ENCODE measurements at regions not wholly inside any gene's neighbourhood (a gene's known extent, or its start where the extent isn't known, plus 50 kb on each side); places are given as distances from the start of the nearest gene placed in this dataset.

- DNase-seq (ENCODE audit: low read depth in 2 of 3, low spot score in 1 of 3), result no peak
Measured at GRCh38 chr1:29671446-29672356, 435.4 kb downstream of the PTPRU start.

GRCh38 chr1:29670752-29671151, 434.4 kb downstream of the PTPRU start:
- no peak for DNase-seq (ENCODE audit: low read depth in 2 of 3, low spot score in 1 of 3)

GRCh38 chr1:29669912-29670311, 433.6 kb downstream of the PTPRU start:
- DNase-seq (ENCODE audit: low read depth in 2 of 3, low spot score in 1 of 3), result no peak

- no peak for DNase-seq (ENCODE audit: low read depth in 2 of 3, low spot score in 1 of 3)
Measured at GRCh38 chr1:29669158-29669871, 433.0 kb downstream of the PTPRU start.

GRCh38 chr1:29668551-29669157, 432.3 kb downstream of the PTPRU start:
- no peak for DNase-seq (ENCODE audit: low read depth in 2 of 3, low spot score in 1 of 3)

- DNase-seq (ENCODE audit: low read depth in 2 of 3, low spot score in 1 of 3), result no peak
Measured at GRCh38 chr1:29667951-29668350, 431.6 kb downstream of the PTPRU start.

GRCh38 chr1:29664711-29665110, 428.4 kb downstream of the PTPRU start:
- DNase-seq (ENCODE audit: low read depth in 2 of 3, low spot score in 1 of 3), result no peak

- no peak for DNase-seq (ENCODE audit: low read depth in 2 of 3, low spot score in 1 of 3)
Measured at GRCh38 chr1:29658688-29659087, 422.4 kb downstream of the PTPRU start.

GRCh38 chr1:29657816-29658215, 421.5 kb downstream of the PTPRU start:
- no peak for DNase-seq (ENCODE audit: low read depth in 2 of 3, low spot score in 1 of 3)

GRCh38 chr1:29655945-29656850, 419.9 kb downstream of the PTPRU start:
- DNase-seq (ENCODE audit: low read depth in 2 of 3, low spot score in 1 of 3), result no peak

- no peak for DNase-seq (ENCODE audit: low read depth in 2 of 3, low spot score in 1 of 3)
Measured at GRCh38 chr1:29655145-29655544, 418.8 kb downstream of the PTPRU start.

- DNase-seq (ENCODE audit: low read depth in 2 of 3, low spot score in 1 of 3), result no peak
Measured at GRCh38 chr1:29653886-29654450, 417.6 kb downstream of the PTPRU start.

- no peak for DNase-seq (ENCODE audit: low read depth in 2 of 3, low spot score in 1 of 3)
Measured at GRCh38 chr1:29653034-29653810, 416.9 kb downstream of the PTPRU start.

- no peak for DNase-seq (ENCODE audit: low read depth in 2 of 3, low spot score in 1 of 3)
Measured at GRCh38 chr1:29651684-29652665, 415.7 kb downstream of the PTPRU start.

GRCh38 chr1:29651246-29651645, 414.9 kb downstream of the PTPRU start:
- no peak for DNase-seq (ENCODE audit: low read depth in 2 of 3, low spot score in 1 of 3)

GRCh38 chr1:29650476-29650875, 414.2 kb downstream of the PTPRU start:
- DNase-seq (ENCODE audit: low read depth in 2 of 3, low spot score in 1 of 3), result no peak

GRCh38 chr1:29650041-29650400, 413.7 kb downstream of the PTPRU start:
- DNase-seq (ENCODE audit: low read depth in 2 of 3, low spot score in 1 of 3), result no peak

GRCh38 chr1:29649189-29650040, 413.1 kb downstream of the PTPRU start:
- DNase-seq (ENCODE audit: low read depth in 2 of 3, low spot score in 1 of 3), result no peak

Measured in stimulated activated CD4-positive, alpha-beta T cell treated with anti-CD3 and anti-CD28 coated beads, Interleukin-12 subunit alpha, Interleukin-12 subunit beta, amount 100 ng/mL, for 48 hours (primary cell).